HL-60 (cell line): ENCODE measurements at regions not wholly inside any gene's neighbourhood (a gene's known extent, or its start where the extent isn't known, plus 50 kb on each side); places are given as distances from the start of the nearest gene placed in this dataset.

Experiments used
- GABPA ChIP-seq: IDR thresholded peaks from 2 replicates; pipeline ENCODE4 v1.6.1; 2012; ENCODE audit warnings: low read depth
- POLR2AphosphoS5 ChIP-seq: IDR thresholded peaks from 2 replicates; pipeline ENCODE4 v1.6.1; 2012; ENCODE audit warnings: low read depth
- TF ChIP-seq, protein P1 (sequence below): IDR thresholded peaks from one replicate; pipeline ENCODE4 v1.5.1; 2011; ENCODE audit warnings: low read length, control low read depth, inconsistent platforms; ENCODE audit not compliant: insufficient read depth

DNA sequence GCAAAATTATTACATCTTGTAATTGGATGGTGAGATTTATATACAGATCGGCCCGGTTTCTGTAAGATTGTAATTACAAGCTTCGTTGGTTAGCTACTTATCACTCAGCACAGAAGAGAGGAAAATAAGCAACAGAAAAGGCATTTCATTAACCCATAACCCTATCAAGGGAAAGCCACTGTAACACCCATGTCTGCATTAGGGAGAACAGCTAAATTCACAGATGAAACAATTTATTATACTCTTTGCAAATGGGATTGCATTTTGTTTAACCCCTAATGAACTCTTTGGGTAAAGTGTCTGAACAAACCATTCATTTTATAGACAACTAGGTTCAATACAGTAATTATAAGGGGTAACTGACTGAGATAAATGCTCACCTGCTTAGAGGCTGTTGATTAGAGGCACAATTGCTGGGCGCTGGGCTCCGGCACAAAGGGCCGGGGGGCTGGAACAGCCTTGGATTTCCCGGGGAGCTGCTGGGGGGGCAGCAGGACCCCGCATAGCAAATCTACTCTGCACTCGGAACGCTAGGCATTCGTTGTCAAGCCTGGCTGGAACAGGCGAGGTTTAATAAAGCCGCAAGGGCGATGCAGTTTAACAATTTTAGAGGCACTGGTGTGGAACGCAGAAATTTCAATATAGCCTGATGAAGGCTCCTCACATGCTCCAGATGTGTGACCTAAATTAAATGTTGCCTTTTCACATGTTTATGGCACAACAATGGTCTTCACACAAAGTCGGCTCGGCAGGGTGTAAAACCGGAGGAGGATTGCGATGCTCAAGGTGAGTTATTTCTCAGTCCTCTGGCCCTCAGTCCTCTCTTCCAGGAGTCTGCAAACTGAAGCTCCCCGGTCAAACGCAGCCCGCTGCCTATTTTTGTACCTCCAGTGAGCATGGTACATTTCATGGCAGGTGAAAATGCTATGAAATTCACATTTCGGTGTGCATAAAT lies 134.0 kb upstream of the IRX6 start:
- TF ChIP-seq, protein P1, sequence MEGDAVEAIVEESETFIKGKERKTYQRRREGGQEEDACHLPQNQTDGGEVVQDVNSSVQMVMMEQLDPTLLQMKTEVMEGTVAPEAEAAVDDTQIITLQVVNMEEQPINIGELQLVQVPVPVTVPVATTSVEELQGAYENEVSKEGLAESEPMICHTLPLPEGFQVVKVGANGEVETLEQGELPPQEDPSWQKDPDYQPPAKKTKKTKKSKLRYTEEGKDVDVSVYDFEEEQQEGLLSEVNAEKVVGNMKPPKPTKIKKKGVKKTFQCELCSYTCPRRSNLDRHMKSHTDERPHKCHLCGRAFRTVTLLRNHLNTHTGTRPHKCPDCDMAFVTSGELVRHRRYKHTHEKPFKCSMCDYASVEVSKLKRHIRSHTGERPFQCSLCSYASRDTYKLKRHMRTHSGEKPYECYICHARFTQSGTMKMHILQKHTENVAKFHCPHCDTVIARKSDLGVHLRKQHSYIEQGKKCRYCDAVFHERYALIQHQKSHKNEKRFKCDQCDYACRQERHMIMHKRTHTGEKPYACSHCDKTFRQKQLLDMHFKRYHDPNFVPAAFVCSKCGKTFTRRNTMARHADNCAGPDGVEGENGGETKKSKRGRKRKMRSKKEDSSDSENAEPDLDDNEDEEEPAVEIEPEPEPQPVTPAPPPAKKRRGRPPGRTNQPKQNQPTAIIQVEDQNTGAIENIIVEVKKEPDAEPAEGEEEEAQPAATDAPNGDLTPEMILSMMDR = no peak
- TF ChIP-seq POLR2AphosphoS5 (no peak), GABPA (no peak)
